PFSK-1 (cell line): ENCODE measurements at regions not wholly inside any gene's neighbourhood (a gene's known extent, or its start where the extent isn't known, plus 50 kb on each side); places are given as distances from the start of the nearest gene placed in this dataset.

Experiments
- FOXP2 ChIP-seq: optimal IDR thresholded peaks from 2 replicates; pipeline ENCODE3; 2011; ENCODE audit warnings: borderline replicate concordance, control low read depth, inconsistent platforms; ENCODE audit not compliant: insufficient read depth; ENCODE audit errors: extremely low read length, extremely low read depth
- POLR2AphosphoS5 ChIP-seq: IDR thresholded peaks from 2 replicates; pipeline ENCODE4 v1.6.1; 2012; ENCODE audit warnings: low read depth, mild to moderate bottlenecking, control low read depth, low read length, moderate library complexity
- REST ChIP-seq, 2 experiments: IDR thresholded peaks; 2 replicates each; pipeline versions ENCODE4 v1.6.1 to v1.8.0; 2011 to 2012; ENCODE audit warnings: low read depth in 2 of 2, low read length in 2 of 2, control low read depth in 1 of 2, inconsistent platforms in 1 of 2, mild to moderate bottlenecking in 1 of 2, moderate library complexity in 1 of 2; ENCODE audit not compliant: insufficient read depth in 1 of 2
- SIN3A ChIP-seq: IDR thresholded peaks from 2 replicates; pipeline ENCODE4 v1.6.1; 2012; ENCODE audit warnings: mild to moderate bottlenecking, low read length, moderate library complexity, borderline replicate concordance; ENCODE audit not compliant: insufficient read depth
- TAF1 ChIP-seq: IDR thresholded peaks from 2 replicates; pipeline ENCODE4 v1.6.1; 2012; ENCODE audit warnings: low read length, control low read depth, borderline replicate concordance; ENCODE audit not compliant: insufficient read depth

- TF ChIP-seq REST (IDR thresholded peaks at IDR 0.05; ENCODE audit: insufficient read depth in 1 of 2, low read depth in 2 of 2, low read length in 2 of 2) = no peak
- no peak for TF ChIP-seq POLR2AphosphoS5
- no peak for TF ChIP-seq TAF1
- TF ChIP-seq FOXP2 = no peak
- TF ChIP-seq SIN3A = no peak
Observed at GRCh38 chr13:62302341-62302740, 886.7 kb upstream of the PCDH20 start.

- TF ChIP-seq POLR2AphosphoS5 (no peak), TAF1 (no peak), FOXP2 (no peak), SIN3A (no peak), REST (IDR thresholded peaks at IDR 0.05; ENCODE audit: insufficient read depth in 1 of 2, low read depth in 2 of 2, low read length in 2 of 2) (no peak)
Observed at GRCh38 chr13:62299988-62300387, 884.3 kb upstream of the PCDH20 start.

- no peak for TF ChIP-seq POLR2AphosphoS5
- no peak for TF ChIP-seq REST (IDR thresholded peaks at IDR 0.05; ENCODE audit: insufficient read depth in 1 of 2, low read depth in 2 of 2, low read length in 2 of 2)
- TF ChIP-seq SIN3A = no peak
- no peak for TF ChIP-seq TAF1
- no peak for TF ChIP-seq FOXP2
Observed at GRCh38 chr13:62296812-62297211, 881.2 kb upstream of the PCDH20 start.

GRCh38 chr13:62294244-62294643 lies 878.6 kb upstream of the PCDH20 start:
- TF ChIP-seq SIN3A (no peak), POLR2AphosphoS5 (no peak)

- TF ChIP-seq TAF1 = no peak
- TF ChIP-seq FOXP2 = no peak
- no peak for TF ChIP-seq REST (IDR thresholded peaks at IDR 0.05; ENCODE audit: insufficient read depth in 1 of 2, low read depth in 2 of 2, low read length in 2 of 2)
- TF ChIP-seq SIN3A = no peak
- no peak for TF ChIP-seq POLR2AphosphoS5
Observed at GRCh38 chr13:62292714-62293480, 877.2 kb upstream of the PCDH20 start.
